GM13976 (cell line): ENCODE measurements at regions not wholly inside any gene's neighbourhood (a gene's known extent, or its start where the extent isn't known, plus 50 kb on each side); places are given as distances from the start of the nearest gene placed in this dataset.

Experiments
- DNase-seq: peaks from one replicate; pipeline ENCODE4 v3.0.0; 2012; ENCODE audit warnings: low spot score
- CTCF ChIP-seq: IDR thresholded peaks from 2 replicates; pipeline ENCODE4 v1.5.1; 2012; ENCODE audit warnings: borderline replicate concordance, mild to moderate bottlenecking; ENCODE audit not compliant: insufficient read depth; ENCODE audit errors: extremely low read depth, missing control alignments, control extremely low read depth
- in situ Hi-C: fragments of 300-500 bp; cut with MboI; formaldehyde crosslinking; loops from one replicate; pipeline ENCODE4 v1.12.0; 2022; ENCODE audit warnings: low sequenced_read_pairs, mixed read lengths, inconsistent platforms; ENCODE audit not compliant: unreplicated experiment

- DNase-seq = no peak
- in situ Hi-C loops = no loop called here
- no peak for TF ChIP-seq CTCF
Observed at GRCh38 chr4:164439037-164439436, 314.9 kb upstream of the SMIM31 start.

- in situ Hi-C loops = no loop called here
Observed at GRCh38 chr4:164440199-164440598, 313.7 kb upstream of the SMIM31 start.

GRCh38 chr4:164441109-164441508, 312.8 kb upstream of the SMIM31 start:
- no peak for TF ChIP-seq CTCF
- DNase-seq = no peak
- in situ Hi-C loops = no loop called here

More at GRCh38 chr4:164440199-164440598, 313.7 kb upstream of the SMIM31 start:
- TF ChIP-seq CTCF = no peak
- no peak for DNase-seq

GRCh38 chr4:164442180-164442579, 311.8 kb upstream of the SMIM31 start:
- TF ChIP-seq CTCF = no peak
- no peak for DNase-seq
- in situ Hi-C loops = no loop called here

GRCh38 chr4:164446516-164446915, 307.4 kb upstream of the SMIM31 start:
- in situ Hi-C loops = no loop called here
- no peak for DNase-seq
- no peak for TF ChIP-seq CTCF

GRCh38 chr4:164461901-164462300, 292.0 kb upstream of the SMIM31 start:
- in situ Hi-C loops = no loop called here
- no peak for DNase-seq
- no peak for TF ChIP-seq CTCF

- in situ Hi-C loops = no loop called here
- TF ChIP-seq CTCF = no peak
- no peak for DNase-seq
Observed at GRCh38 chr4:164462471-164462870, 291.5 kb upstream of the SMIM31 start.
